ENCODE measurements at regions not wholly inside any gene's neighbourhood (a gene's known extent, or its start where the extent isn't known, plus 50 kb on each side); places are given as distances from the start of the nearest gene placed in this dataset.

DNA sequence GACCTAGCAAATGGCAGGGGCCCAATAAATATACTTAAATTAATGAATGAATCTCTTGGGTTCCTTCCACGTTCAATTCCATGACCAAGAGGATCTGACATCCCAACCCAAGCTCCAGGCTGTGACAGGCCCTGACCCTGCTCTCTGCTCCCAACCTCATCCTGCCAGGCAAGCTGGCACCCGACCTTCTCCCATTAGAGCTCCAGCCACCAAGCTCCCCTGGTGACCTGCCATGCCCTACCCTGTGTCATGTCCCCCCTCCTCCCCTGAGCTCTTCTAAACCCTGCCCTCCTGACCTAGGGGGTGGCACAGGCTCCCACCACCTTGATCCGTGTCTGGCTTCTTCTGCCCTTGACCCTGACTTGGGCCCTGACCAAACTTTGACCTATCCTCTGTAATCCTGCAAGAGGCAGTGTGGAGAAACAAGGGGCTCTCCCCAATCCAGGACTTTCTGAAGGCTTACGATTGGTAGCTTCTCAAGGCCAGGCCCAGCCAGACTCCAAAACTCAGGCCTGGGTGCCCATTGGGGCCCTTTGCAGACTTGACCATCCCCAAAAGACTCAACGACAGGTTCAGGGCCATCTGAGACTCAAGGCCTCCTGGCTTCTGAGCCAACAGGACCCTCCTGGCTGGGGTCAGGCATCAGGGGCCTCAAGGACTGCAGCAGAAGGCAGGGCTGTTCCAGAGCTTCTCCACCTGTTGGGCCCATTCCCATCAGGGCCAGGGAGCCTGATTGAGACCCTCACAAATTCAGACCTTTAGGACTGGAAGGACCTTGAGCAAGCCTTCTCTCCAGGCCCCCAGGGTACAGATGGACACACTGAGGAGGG, 249.0 kb downstream of the PTPRU start:
- TF ChIP-seq, protein P1, sequence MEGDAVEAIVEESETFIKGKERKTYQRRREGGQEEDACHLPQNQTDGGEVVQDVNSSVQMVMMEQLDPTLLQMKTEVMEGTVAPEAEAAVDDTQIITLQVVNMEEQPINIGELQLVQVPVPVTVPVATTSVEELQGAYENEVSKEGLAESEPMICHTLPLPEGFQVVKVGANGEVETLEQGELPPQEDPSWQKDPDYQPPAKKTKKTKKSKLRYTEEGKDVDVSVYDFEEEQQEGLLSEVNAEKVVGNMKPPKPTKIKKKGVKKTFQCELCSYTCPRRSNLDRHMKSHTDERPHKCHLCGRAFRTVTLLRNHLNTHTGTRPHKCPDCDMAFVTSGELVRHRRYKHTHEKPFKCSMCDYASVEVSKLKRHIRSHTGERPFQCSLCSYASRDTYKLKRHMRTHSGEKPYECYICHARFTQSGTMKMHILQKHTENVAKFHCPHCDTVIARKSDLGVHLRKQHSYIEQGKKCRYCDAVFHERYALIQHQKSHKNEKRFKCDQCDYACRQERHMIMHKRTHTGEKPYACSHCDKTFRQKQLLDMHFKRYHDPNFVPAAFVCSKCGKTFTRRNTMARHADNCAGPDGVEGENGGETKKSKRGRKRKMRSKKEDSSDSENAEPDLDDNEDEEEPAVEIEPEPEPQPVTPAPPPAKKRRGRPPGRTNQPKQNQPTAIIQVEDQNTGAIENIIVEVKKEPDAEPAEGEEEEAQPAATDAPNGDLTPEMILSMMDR (IDR thresholded peaks at IDR 0.05), result no peak
- TF ChIP-seq EZH2phosphoT487 (IDR thresholded peaks at IDR 0.05), result no peak

Data from neural progenitor cell (in vitro differentiated cells).